ENCODE measurements at regions not wholly inside any gene's neighbourhood (a gene's known extent, or its start where the extent isn't known, plus 50 kb on each side); places are given as distances from the start of the nearest gene placed in this dataset.

DNA sequence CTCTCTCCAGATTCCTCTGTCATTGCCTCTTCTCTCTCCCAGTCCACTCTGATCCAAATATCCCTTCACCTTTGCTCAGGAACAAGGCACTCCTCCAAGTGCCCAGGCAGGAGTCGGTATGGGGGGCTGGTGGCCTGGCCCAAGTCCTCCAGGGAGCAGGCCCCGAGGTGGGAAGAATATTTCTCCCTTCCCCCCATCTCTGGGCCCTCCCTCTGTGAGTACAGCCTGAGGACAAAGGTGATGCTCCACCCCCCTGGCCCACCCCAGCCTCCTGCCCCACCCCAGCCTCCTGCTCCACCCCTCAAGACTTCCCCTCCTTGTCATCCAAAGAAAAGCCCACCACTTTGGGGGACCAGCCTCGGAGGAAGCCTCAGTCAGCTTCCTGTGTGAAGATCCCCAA lies 96.9 kb downstream of the NCR2 start:
- peaks cover 0 to 40% (median 4%) of the 10 kb centered on the region in 3 donors for H3K4me1 ChIP-seq (ENCODE audit: control insufficient read depth in 3 of 3, insufficient read depth in 2 of 3, low read depth in 1 of 3, low read length in 2 of 3)
- no peak for FAIRE-seq
- WGBS, 3 donors: 12 to 41% (median 21%) methylated on average over 3 of the region's 3 CpGs
- no peaks in the 10 kb centered on the region for H3K36me3 ChIP-seq (ENCODE audit: control insufficient read depth in 3 of 3, insufficient read depth in 2 of 3, low read depth in 1 of 3, low read length in 3 of 3)
- H3K27ac ChIP-seq (ENCODE audit: low read depth in 1 of 3, low read length in 2 of 3): peak overlapping the region in 1 of 3 donors; percentile 14
- peaks cover 0 to 12% (median 2%) of the 10 kb centered on the region in 3 donors for H3K27me3 ChIP-seq (ENCODE audit: control insufficient read depth in 3 of 3, insufficient read depth in 3 of 3, low read length in 3 of 3)
- peak in 1 of 2 donors; percentile 54 for DNase-seq
- H3K9me3 ChIP-seq (ENCODE audit: control insufficient read depth in 2 of 2, insufficient read depth in 1 of 2, low read depth in 1 of 2, low read length in 1 of 2): no peaks in the 10 kb centered on the region
- H3K4me3 ChIP-seq (ENCODE audit: low read depth in 1 of 3, low read length in 3 of 3): no peak overlapping the region

DNA sequence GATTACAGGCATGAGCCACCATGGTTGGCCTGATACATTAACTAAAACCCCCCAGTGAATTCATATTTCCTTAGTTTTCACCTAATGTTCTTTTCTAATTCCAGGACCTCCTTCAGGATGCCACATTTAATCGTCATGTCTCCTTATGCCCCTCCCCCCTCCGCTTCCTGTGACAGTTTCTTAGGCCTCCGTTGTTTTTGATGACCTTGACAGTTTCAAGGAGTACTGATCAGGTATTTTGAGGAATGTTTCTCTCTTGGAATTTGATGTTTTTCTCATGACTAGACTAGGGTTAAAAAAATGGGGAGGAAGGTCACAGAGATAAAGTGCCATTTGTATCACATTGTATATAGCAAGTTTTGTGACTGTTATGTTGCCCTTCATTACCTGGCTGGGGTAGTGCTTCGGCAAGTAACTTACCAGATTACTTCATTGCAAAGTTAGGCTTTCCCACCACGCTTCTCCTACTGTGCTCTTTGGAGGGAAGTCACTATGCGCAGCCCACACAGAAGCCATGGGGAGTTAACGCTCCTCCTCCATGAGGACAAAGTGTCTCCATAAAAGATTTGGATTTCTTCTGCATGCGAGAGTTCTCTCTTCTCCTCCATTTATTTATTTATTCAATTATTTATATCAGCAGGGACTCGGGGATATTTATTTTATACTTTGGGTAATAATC lies 99.5 kb downstream of the NCR2 start:
- DNase-seq (no peak), FAIRE-seq (no peak)
- H3K36me3 ChIP-seq (ENCODE audit: control insufficient read depth in 3 of 3, insufficient read depth in 2 of 3, low read depth in 1 of 3, low read length in 3 of 3): no peaks in the 10 kb centered on the region
- H3K9me3 ChIP-seq (ENCODE audit: control insufficient read depth in 2 of 2, insufficient read depth in 1 of 2, low read depth in 1 of 2, low read length in 1 of 2): no peaks in the 10 kb centered on the region
- no peak overlapping the region for H3K4me3 ChIP-seq (ENCODE audit: low read depth in 1 of 3, low read length in 3 of 3)
- no peak overlapping the region for H3K27ac ChIP-seq (ENCODE audit: low read depth in 1 of 3, low read length in 2 of 3)
- peaks cover 0 to 21% (median 4%) of the 10 kb centered on the region in 3 donors for H3K4me1 ChIP-seq (ENCODE audit: control insufficient read depth in 3 of 3, insufficient read depth in 2 of 3, low read depth in 1 of 3, low read length in 2 of 3)
- H3K27me3 ChIP-seq (ENCODE audit: control insufficient read depth in 3 of 3, insufficient read depth in 3 of 3, low read length in 3 of 3): no peaks in the 10 kb centered on the region
- 68 to 73% (median 68%) methylated on average over 9 of the region's 9 CpGs for WGBS, 3 donors

DNA sequence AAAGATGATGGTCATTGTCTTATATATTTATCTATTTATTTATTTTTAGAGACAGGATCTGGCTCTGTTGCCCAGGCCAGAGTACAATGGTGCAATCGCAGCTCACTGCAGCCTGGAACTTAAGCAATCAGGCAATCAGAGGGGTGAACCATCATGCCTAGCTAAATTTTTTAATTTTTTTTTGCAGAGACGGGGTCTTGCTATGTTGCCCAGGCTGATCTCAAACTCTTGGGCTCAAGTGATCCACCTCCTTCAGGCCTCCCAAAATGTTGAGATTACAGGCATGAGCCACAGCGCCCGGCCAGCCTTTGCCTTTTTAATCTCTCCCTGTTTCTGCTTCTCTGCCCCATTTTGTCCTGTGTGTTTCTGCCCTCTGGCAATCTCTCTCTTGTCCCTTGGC lies 102.2 kb downstream of the NCR2 start:
- Histone ChIP-seq H3K4me1 (ENCODE audit: control insufficient read depth in 3 of 3, insufficient read depth in 2 of 3, low read depth in 1 of 3, low read length in 2 of 3) (peaks cover 0 to 9% (median under 1%) of the 10 kb centered on the region in 3 donors), H3K27ac (ENCODE audit: low read depth in 1 of 3, low read length in 2 of 3) (no peak overlapping the region), H3K27me3 (ENCODE audit: control insufficient read depth in 3 of 3, insufficient read depth in 3 of 3, low read length in 3 of 3) (no peaks in the 10 kb centered on the region), H3K36me3 (ENCODE audit: control insufficient read depth in 3 of 3, insufficient read depth in 2 of 3, low read depth in 1 of 3, low read length in 3 of 3) (no peaks in the 10 kb centered on the region), H3K4me3 (ENCODE audit: low read depth in 1 of 3, low read length in 3 of 3) (no peak overlapping the region), H3K9me3 (ENCODE audit: control insufficient read depth in 2 of 2, insufficient read depth in 1 of 2, low read depth in 1 of 2, low read length in 1 of 2) (no peaks in the 10 kb centered on the region)
- FAIRE-seq (no peak), DNase-seq (no peak)
- 90 to 92% (median 92%) methylated on average over 4 of the region's 4 CpGs for WGBS, 3 donors

DNA sequence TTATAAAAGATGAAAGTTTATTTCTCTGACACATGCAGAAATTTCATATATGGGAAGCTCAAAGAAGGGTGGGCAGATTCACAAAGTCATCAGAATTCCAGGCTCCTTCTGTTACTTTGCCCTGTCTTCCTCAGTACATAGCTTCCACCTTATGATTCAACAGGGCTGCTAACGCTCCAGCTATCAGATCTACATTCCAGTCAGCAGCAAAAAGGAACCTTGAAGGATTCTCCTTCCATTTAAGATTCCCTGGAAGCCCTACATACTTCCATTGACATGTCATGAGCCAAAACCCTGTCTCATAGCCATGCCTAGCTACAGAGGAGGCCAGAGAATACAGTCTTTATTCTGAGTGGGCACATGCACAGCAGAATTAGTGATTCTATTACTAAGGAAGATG lies 103.3 kb downstream of the NCR2 start:
- Histone ChIP-seq H3K4me1 (ENCODE audit: control insufficient read depth in 3 of 3, insufficient read depth in 2 of 3, low read depth in 1 of 3, low read length in 2 of 3) (peaks cover 0 to 18% (median 4%) of the 10 kb centered on the region in 3 donors), H3K27ac (ENCODE audit: low read depth in 1 of 3, low read length in 2 of 3) (no peak overlapping the region), H3K4me3 (ENCODE audit: low read depth in 1 of 3, low read length in 3 of 3) (no peak overlapping the region), H3K36me3 (ENCODE audit: control insufficient read depth in 3 of 3, insufficient read depth in 2 of 3, low read depth in 1 of 3, low read length in 3 of 3) (no peaks in the 10 kb centered on the region), H3K27me3 (ENCODE audit: control insufficient read depth in 3 of 3, insufficient read depth in 3 of 3, low read length in 3 of 3) (no peaks in the 10 kb centered on the region), H3K9me3 (ENCODE audit: control insufficient read depth in 2 of 2, insufficient read depth in 1 of 2, low read depth in 1 of 2, low read length in 1 of 2) (no peaks in the 10 kb centered on the region)
- FAIRE-seq (no peak), DNase-seq (no peak)
- WGBS, 3 donors: 85 to 90% (median 90%) methylated on average over 1 of the region's 1 CpG

DNA sequence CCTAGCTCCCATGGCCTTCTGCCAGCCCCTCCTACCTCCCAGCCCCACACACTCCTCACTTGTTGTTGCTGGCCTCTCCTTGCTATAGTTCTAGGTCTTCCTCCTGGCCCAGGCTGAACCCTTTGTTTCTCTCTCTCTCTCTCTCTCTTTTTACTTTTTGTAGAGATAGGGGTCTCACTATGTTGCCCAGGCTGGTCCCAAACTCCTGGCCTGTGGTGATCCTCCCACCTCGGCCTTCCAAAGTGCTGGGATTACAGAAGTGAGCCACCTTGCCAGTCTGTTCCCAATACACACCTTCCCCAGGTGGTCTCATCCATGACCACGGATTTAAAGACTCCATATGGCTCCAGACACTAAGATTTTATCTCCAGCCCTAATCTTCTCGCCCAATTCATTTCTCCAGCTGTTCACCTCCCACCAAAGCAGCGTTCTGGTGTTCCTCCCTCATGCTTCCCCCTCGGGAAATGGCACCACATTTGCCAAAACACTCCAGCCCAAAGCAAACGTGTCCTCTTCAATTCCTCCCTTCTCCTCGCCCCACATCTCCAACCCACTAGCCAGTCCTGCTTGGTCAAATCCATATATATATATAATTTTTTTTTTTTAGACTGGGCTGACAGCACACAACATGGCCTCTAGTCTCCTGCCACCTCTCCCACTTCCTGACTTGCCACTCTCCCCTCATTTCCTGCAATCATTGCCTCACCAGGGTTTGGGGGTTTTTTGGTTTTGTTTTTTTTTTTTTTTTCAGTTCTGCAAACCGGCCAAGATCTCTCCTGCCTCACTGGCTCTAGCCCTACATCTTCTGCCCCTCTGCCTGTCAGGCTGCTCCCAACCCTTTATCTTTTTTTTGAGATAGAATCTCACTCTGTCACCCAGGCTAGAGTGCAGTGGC lies 104.4 kb downstream of the NCR2 start:
- H3K27ac ChIP-seq (ENCODE audit: low read depth in 1 of 3, low read length in 2 of 3): no peak overlapping the region
- no peaks in the 10 kb centered on the region for H3K9me3 ChIP-seq (ENCODE audit: control insufficient read depth in 2 of 2, insufficient read depth in 1 of 2, low read depth in 1 of 2, low read length in 1 of 2)
- DNase-seq: no peak
- no peak for FAIRE-seq
- H3K4me1 ChIP-seq (ENCODE audit: control insufficient read depth in 3 of 3, insufficient read depth in 2 of 3, low read depth in 1 of 3, low read length in 2 of 3): peaks cover 0 to 28% (median 4%) of the 10 kb centered on the region in 3 donors
- H3K27me3 ChIP-seq (ENCODE audit: control insufficient read depth in 3 of 3, insufficient read depth in 3 of 3, low read length in 3 of 3): no peaks in the 10 kb centered on the region
- 69 to 88% (median 76%) methylated on average over 8 of the region's 8 CpGs for WGBS, 3 donors
- no peak overlapping the region for H3K4me3 ChIP-seq (ENCODE audit: low read depth in 1 of 3, low read length in 3 of 3)
- no peaks in the 10 kb centered on the region for H3K36me3 ChIP-seq (ENCODE audit: control insufficient read depth in 3 of 3, insufficient read depth in 2 of 3, low read depth in 1 of 3, low read length in 3 of 3)

DNA sequence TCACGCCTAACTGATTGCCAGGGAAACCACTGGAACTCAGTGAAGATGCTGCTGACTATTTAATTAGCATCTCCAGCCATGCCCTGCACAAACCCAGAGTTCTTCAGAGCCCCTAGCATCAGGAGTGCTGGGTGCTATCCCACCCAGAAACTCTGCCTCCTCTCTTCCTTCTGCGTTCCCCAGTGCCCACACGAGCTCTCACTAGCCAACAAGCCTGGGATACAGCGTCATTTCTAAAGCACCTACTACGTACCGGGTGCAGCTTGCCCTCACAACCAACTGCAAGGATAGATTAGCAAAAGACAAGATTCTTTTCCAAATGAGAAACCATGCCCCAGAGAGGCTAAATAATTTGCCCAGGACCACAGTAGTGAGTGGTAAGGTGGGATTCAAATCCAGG lies 105.2 kb upstream of the FOXP4 start:
- DNase-seq (no peak), FAIRE-seq (no peak)
- 92 to 94% (median 93%) methylated on average over 6 of the region's 6 CpGs for WGBS, 3 donors
- H3K27ac ChIP-seq (ENCODE audit: low read depth in 1 of 3, low read length in 2 of 3): no peak overlapping the region
- H3K9me3 ChIP-seq (ENCODE audit: control insufficient read depth in 2 of 2, insufficient read depth in 1 of 2, low read depth in 1 of 2, low read length in 1 of 2): no peaks in the 10 kb centered on the region
- H3K4me1 ChIP-seq (ENCODE audit: control insufficient read depth in 3 of 3, insufficient read depth in 2 of 3, low read depth in 1 of 3, low read length in 2 of 3): peaks cover 0 to 31% (median 4%) of the 10 kb centered on the region in 3 donors
- H3K36me3 ChIP-seq (ENCODE audit: control insufficient read depth in 3 of 3, insufficient read depth in 2 of 3, low read depth in 1 of 3, low read length in 3 of 3): no peaks in the 10 kb centered on the region
- no peaks in the 10 kb centered on the region for H3K27me3 ChIP-seq (ENCODE audit: control insufficient read depth in 3 of 3, insufficient read depth in 3 of 3, low read length in 3 of 3)
- no peak overlapping the region for H3K4me3 ChIP-seq (ENCODE audit: low read depth in 1 of 3, low read length in 3 of 3)

DNA sequence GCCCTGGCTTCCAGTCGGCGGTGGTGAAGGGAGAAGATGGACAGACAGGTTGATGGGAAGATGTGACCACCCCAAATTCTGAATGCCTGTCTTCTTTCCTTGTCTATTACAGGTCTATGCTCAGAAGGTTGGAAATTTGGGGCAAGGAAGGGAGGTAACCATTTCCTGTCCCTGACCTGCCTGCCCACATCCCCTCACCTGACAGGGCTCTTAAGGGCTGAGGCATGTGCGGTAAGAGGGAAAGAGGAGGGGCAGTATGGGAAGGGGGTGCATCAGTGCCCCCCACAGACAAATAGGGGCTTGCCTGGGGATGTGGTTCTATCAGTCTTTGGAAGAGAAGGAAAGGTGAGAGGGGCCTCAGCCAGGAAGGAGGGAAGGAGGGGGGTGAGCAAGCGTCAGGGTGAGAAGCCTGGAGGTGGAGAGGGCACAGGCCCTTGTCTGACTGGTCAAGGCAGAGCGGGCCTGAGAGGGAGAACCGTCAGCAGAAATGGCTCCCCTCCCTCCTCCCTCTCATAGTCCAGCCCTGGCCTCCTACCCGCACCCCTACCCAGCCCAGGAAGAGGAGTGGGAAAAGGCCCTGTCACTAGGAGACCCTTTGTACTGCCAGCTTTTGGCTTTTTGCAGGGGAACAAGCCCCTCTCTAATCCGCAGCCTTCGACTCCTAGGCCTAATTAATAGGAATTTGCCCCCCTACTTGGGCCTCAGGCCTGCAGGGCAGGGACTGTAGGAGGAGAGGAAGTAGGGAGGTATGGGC lies 104.4 kb upstream of the FOXP4 start:
- WGBS, 3 donors: 86 to 94% (median 92%) methylated on average over 8 to 9 of the region's 9 CpGs
- no peak overlapping the region for H3K4me3 ChIP-seq (ENCODE audit: low read depth in 1 of 3, low read length in 3 of 3)
- H3K27me3 ChIP-seq (ENCODE audit: control insufficient read depth in 3 of 3, insufficient read depth in 3 of 3, low read length in 3 of 3): no peaks in the 10 kb centered on the region
- no peak for FAIRE-seq
- DNase-seq: no peak
- H3K9me3 ChIP-seq (ENCODE audit: control insufficient read depth in 2 of 2, insufficient read depth in 1 of 2, low read depth in 1 of 2, low read length in 1 of 2): no peaks in the 10 kb centered on the region
- H3K36me3 ChIP-seq (ENCODE audit: control insufficient read depth in 3 of 3, insufficient read depth in 2 of 3, low read depth in 1 of 3, low read length in 3 of 3): no peaks in the 10 kb centered on the region
- no peak overlapping the region for H3K27ac ChIP-seq (ENCODE audit: low read depth in 1 of 3, low read length in 2 of 3)
- peaks cover 0 to 31% (median 4%) of the 10 kb centered on the region in 3 donors for H3K4me1 ChIP-seq (ENCODE audit: control insufficient read depth in 3 of 3, insufficient read depth in 2 of 3, low read depth in 1 of 3, low read length in 2 of 3)

DNA sequence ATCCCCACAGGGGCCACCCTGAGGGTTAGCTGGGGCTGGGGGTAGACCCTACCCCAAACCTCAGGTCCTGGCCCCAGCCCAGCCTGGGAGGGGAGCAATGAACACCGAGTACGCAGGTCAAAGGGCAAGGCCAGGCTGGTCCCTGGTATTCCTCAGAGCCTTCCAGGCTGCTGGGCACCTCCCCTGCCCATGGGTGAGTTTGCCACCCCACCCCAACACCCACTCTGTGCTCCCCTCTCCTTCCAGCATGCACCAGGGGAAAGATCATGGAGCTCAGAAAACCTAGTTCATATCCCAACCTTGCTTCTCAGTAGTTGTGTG lies 103.9 kb upstream of the FOXP4 start:
- Histone ChIP-seq H3K4me3 (ENCODE audit: low read depth in 1 of 3, low read length in 3 of 3) (no peak overlapping the region), H3K9me3 (ENCODE audit: control insufficient read depth in 2 of 2, insufficient read depth in 1 of 2, low read depth in 1 of 2, low read length in 1 of 2) (no peaks in the 10 kb centered on the region), H3K36me3 (ENCODE audit: control insufficient read depth in 3 of 3, insufficient read depth in 2 of 3, low read depth in 1 of 3, low read length in 3 of 3) (no peaks in the 10 kb centered on the region), H3K4me1 (ENCODE audit: control insufficient read depth in 3 of 3, insufficient read depth in 2 of 3, low read depth in 1 of 3, low read length in 2 of 3) (peaks cover 0 to 31% (median 4%) of the 10 kb centered on the region in 3 donors), H3K27ac (ENCODE audit: low read depth in 1 of 3, low read length in 2 of 3) (no peak overlapping the region), H3K27me3 (ENCODE audit: control insufficient read depth in 3 of 3, insufficient read depth in 3 of 3, low read length in 3 of 3) (no peaks in the 10 kb centered on the region)
- WGBS, 3 donors: 63 to 84% (median 64%) methylated on average over 2 of the region's 2 CpGs
- FAIRE-seq: no peak
- no peak for DNase-seq
